OCI-LY7 (cell line): ENCODE measurements at regions not wholly inside any gene's neighbourhood (a gene's known extent, or its start where the extent isn't known, plus 50 kb on each side); places are given as distances from the start of the nearest gene placed in this dataset.

Experiments used
- BruUV-seq: library from RNA; stranded (reverse); fragments of 400-500 nt; replicated peaks from 2 replicates; lab custom pipeline; 2021; lab: Mats Ljungman, UMichigan
- CTCF ChIA-PET: fragments of 300-600 bp; sonication (Branson Sonifier 250); formaldehyde crosslinking; loops from one replicate; lab custom pipeline; 2022; ENCODE audit warnings: antibody characterized with exemption; ENCODE audit not compliant: unreplicated experiment; lab: Charles Lee
- POLR2A ChIA-PET: fragments of 300-600 bp; sonication (Branson Sonifier 250); formaldehyde crosslinking; loops from one replicate; lab custom pipeline; 2022; ENCODE audit warnings: antibody characterized with exemption; lab: Charles Lee
- DNase-seq: peaks from one replicate; pipeline ENCODE4 v3.0.0-alpha.2; 2015; ENCODE audit warnings: low spot score
- H2AFZ ChIP-seq: fragments of 200-600 bp; sonication (generic), shearing (Covaris generic); 2 replicates; pipeline ENCODE4 v1.6.1; 2014; ENCODE audit warnings: mild to moderate bottlenecking, antibody characterized with exemption, low read length, moderate library complexity
- H3K27ac ChIP-seq: fragments of 200-600 bp; sonication (generic); 2 replicates; pipeline ENCODE4 v1.5.1; 2014; ENCODE audit warnings: mixed run types, low read depth, mild to moderate bottlenecking, moderate library complexity, low read length, inconsistent platforms; ENCODE audit not compliant: poor library complexity, severe bottlenecking
- H3K36me3 ChIP-seq: fragments of 200-600 bp; sonication (generic); 2 replicates; pipeline ENCODE4 v1.6.1; 2014; ENCODE audit warnings: mild to moderate bottlenecking, antibody characterized with exemption, low read length, moderate library complexity, mixed read lengths; ENCODE audit not compliant: insufficient read depth
- H3K4me1 ChIP-seq: fragments of 200-600 bp; sonication (generic); 2 replicates; pipeline ENCODE4 v1.5.1; 2014; ENCODE audit warnings: mild to moderate bottlenecking, low read length; ENCODE audit not compliant: insufficient read depth, poor library complexity, severe bottlenecking
- H3K4me2 ChIP-seq: fragments of 200-600 bp; sonication (generic); 2 replicates; pipeline ENCODE4 v1.6.1; 2014; ENCODE audit warnings: mild to moderate bottlenecking, low read length
- H3K4me3 ChIP-seq: fragments of 200-600 bp; sonication (generic); 2 replicates; pipeline ENCODE4 v1.5.1; 2014; ENCODE audit warnings: mild to moderate bottlenecking, low read depth, low read length; ENCODE audit not compliant: poor library complexity, severe bottlenecking
- H3K79me2 ChIP-seq: fragments of 200-600 bp; sonication (generic); 2 replicates; pipeline ENCODE4 v1.6.1; 2016; ENCODE audit warnings: low read depth, mild to moderate bottlenecking, low read length, moderate library complexity, mixed read lengths; ENCODE audit not compliant: insufficient read depth
- H3K9me2 ChIP-seq: fragments of 200-600 bp; sonication (generic); 2 replicates; pipeline ENCODE4 v1.6.1; 2016; ENCODE audit warnings: mild to moderate bottlenecking, low read length, mixed read lengths; ENCODE audit not compliant: insufficient read depth
- H3K9me3 ChIP-seq: fragments of 200-600 bp; sonication (generic); 2 replicates; pipeline ENCODE4 v1.6.1; 2014; ENCODE audit warnings: mild to moderate bottlenecking, mixed run types, low read length, mixed read lengths
- H4K20me1 ChIP-seq: fragments of 200-600 bp; sonication (generic); 2 replicates; pipeline ENCODE4 v1.6.1; 2014; ENCODE audit warnings: mild to moderate bottlenecking, antibody characterized with exemption, low read length, moderate library complexity, mixed read lengths; ENCODE audit not compliant: insufficient read depth
- EZH2phosphoT487 ChIP-seq: fragments of 200-600 bp; sonication (generic); IDR thresholded peaks from 2 replicates; pipeline ENCODE4 v1.6.1; 2018; ENCODE audit warnings: low read depth, borderline replicate concordance, mild to moderate bottlenecking, mixed run types, antibody characterized with exemption, low read length, moderate library complexity, mixed read lengths
- intact Hi-C: fragments of 100-400 bp; cut with micrococcal nuclease; formaldehyde crosslinking; loops from one replicate; pipeline ENCODE4 v1.10.0; 2022; ENCODE audit not compliant: unreplicated experiment
- TF ChIP-seq, protein P1 (sequence below): fragments of 200-600 bp; sonication (generic); conservative IDR thresholded peaks from 2 replicates; pipeline ENCODE4 v1.5.1; 2014; ENCODE audit warnings: mild to moderate bottlenecking, antibody characterized with exemption, low read length, moderate library complexity, mixed read lengths

DNA sequence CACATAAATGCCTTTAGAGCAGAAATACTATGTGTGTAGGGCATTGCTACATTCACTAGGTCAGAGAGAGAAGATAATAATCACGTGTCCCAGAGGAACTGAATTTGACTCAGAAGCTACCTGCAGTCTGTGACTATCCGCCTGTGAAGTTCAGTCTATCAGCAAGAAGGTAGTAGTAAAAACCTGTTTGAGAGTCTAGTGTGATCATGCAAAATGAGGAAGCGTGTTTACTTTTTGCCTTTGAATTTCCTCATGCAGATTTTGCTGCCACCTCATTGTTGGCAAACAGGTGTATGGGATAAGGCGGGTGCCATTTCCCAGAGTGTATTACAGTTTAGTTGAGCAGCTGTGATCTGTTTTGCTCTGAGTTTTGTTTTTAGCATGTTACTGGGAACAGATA lies 403.9 kb upstream of the FANCL start:
- TF ChIP-seq, protein P1, sequence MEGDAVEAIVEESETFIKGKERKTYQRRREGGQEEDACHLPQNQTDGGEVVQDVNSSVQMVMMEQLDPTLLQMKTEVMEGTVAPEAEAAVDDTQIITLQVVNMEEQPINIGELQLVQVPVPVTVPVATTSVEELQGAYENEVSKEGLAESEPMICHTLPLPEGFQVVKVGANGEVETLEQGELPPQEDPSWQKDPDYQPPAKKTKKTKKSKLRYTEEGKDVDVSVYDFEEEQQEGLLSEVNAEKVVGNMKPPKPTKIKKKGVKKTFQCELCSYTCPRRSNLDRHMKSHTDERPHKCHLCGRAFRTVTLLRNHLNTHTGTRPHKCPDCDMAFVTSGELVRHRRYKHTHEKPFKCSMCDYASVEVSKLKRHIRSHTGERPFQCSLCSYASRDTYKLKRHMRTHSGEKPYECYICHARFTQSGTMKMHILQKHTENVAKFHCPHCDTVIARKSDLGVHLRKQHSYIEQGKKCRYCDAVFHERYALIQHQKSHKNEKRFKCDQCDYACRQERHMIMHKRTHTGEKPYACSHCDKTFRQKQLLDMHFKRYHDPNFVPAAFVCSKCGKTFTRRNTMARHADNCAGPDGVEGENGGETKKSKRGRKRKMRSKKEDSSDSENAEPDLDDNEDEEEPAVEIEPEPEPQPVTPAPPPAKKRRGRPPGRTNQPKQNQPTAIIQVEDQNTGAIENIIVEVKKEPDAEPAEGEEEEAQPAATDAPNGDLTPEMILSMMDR = no peak
- no peak for TF ChIP-seq EZH2phosphoT487
- H3K36me3 ChIP-seq = no peaks in the 10 kb centered on the region
- H3K4me1 ChIP-seq = no peaks in the 10 kb centered on the region
- H3K4me2 ChIP-seq = no peak overlapping the region
- no peaks in the 10 kb centered on the region for H3K9me2 ChIP-seq
- no TSS peak for BruUV-seq
- H2AFZ ChIP-seq = no peak overlapping the region
- H3K9me3 ChIP-seq = no peaks in the 10 kb centered on the region
- intact Hi-C loops = no loop called here
- ChIA-PET CTCF (no interaction called here), POLR2A (no interaction called here)
- H4K20me1 ChIP-seq = no peaks in the 10 kb centered on the region
- H3K79me2 ChIP-seq = no peaks in the 10 kb centered on the region
- DNase-seq = no peak
- no peak overlapping the region for H3K27ac ChIP-seq
- no peak overlapping the region for H3K4me3 ChIP-seq

GRCh38 chr2:58644451-58644850 lies 403.3 kb upstream of the FANCL start:
- TF ChIP-seq, protein P1 = no peak
- no peak for TF ChIP-seq EZH2phosphoT487
- no peaks in the 10 kb centered on the region for H4K20me1 ChIP-seq
- H3K4me2 ChIP-seq = no peak overlapping the region
- no peaks in the 10 kb centered on the region for H3K79me2 ChIP-seq
- no peaks in the 10 kb centered on the region for H3K36me3 ChIP-seq
- no TSS peak for BruUV-seq
- H3K4me3 ChIP-seq = no peak overlapping the region
- ChIA-PET POLR2A (no interaction called here), CTCF (no interaction called here)
- no peak overlapping the region for H2AFZ ChIP-seq
- H3K27ac ChIP-seq = no peak overlapping the region
- DNase-seq = no peak
- intact Hi-C loops = no loop called here
- H3K9me3 ChIP-seq = no peaks in the 10 kb centered on the region
- H3K9me2 ChIP-seq = no peaks in the 10 kb centered on the region
- H3K4me1 ChIP-seq = no peaks in the 10 kb centered on the region

- TF ChIP-seq EZH2phosphoT487 = no peak
- TF ChIP-seq, protein P1 = no peak
- intact Hi-C loops = no loop called here
- Histone ChIP-seq H3K4me1 (no peaks in the 10 kb centered on the region), H3K27ac (no peak overlapping the region), H4K20me1 (no peaks in the 10 kb centered on the region), H3K4me3 (no peak overlapping the region), H3K36me3 (no peaks in the 10 kb centered on the region), H3K9me3 (no peaks in the 10 kb centered on the region), H3K9me2 (no peaks in the 10 kb centered on the region), H3K79me2 (no peaks in the 10 kb centered on the region), H3K4me2 (no peak overlapping the region), H2AFZ (no peak overlapping the region)
- BruUV-seq = no TSS peak
- no peak for DNase-seq
- CTCF ChIA-PET = no interaction called here
- POLR2A ChIA-PET = no interaction called here
Measured at GRCh38 chr2:58641001-58641400, 399.9 kb upstream of the FANCL start.
